ENCODE measurements at regions not wholly inside any gene's neighbourhood (a gene's known extent, or its start where the extent isn't known, plus 50 kb on each side); places are given as distances from the start of the nearest gene placed in this dataset.

GRCh38 chr11:116310226-116310625 is 462.6 kb downstream of the BUD13 start:
- H3K27ac Mint-ChIP-seq: no peak overlapping the region
- no peak for DNase-seq (ENCODE audit: extremely low spot score, unreplicated experiment)
- no peak overlapping the region for H3K4me3 Mint-ChIP-seq
- H3K4me1 Mint-ChIP-seq (ENCODE audit: unreplicated experiment): peaks cover 3% of the 10 kb centered on the region
- peaks cover 28% of the 10 kb centered on the region for H3K27me3 Mint-ChIP-seq
- H3K36me3 Mint-ChIP-seq: no peaks in the 10 kb centered on the region
- no peak for TF ChIP-seq CTCF (conservative IDR thresholded peaks at IDR 0.05)
- peaks cover 5% of the 10 kb centered on the region for H3K9me3 Mint-ChIP-seq

GRCh38 chr11:116309446-116309845 is 463.3 kb downstream of the BUD13 start:
- Mint-ChIP-seq H3K9me3 (peaks cover 5% of the 10 kb centered on the region), H3K27ac (no peak overlapping the region), H3K4me1 (ENCODE audit: unreplicated experiment) (peaks cover 3% of the 10 kb centered on the region), H3K4me3 (no peak overlapping the region), H3K36me3 (no peaks in the 10 kb centered on the region), H3K27me3 (peaks cover 34% of the 10 kb centered on the region)
- no peak for TF ChIP-seq CTCF (conservative IDR thresholded peaks at IDR 0.05)
- DNase-seq (ENCODE audit: extremely low spot score, unreplicated experiment): no peak

- DNase-seq (ENCODE audit: extremely low spot score, unreplicated experiment): no peak
- no peak overlapping the region for H3K4me3 Mint-ChIP-seq
- H3K9me3 Mint-ChIP-seq: peaks cover 5% of the 10 kb centered on the region
- no peak overlapping the region for H3K27ac Mint-ChIP-seq
- no peaks in the 10 kb centered on the region for H3K4me1 Mint-ChIP-seq (ENCODE audit: unreplicated experiment)
- no peaks in the 10 kb centered on the region for H3K36me3 Mint-ChIP-seq
- TF ChIP-seq CTCF (conservative IDR thresholded peaks at IDR 0.05): no peak
- peaks cover 43% of the 10 kb centered on the region for H3K27me3 Mint-ChIP-seq
Measured at GRCh38 chr11:116302756-116303155, 470.0 kb downstream of the BUD13 start.

- no peaks in the 10 kb centered on the region for H3K36me3 Mint-ChIP-seq
- H3K27me3 Mint-ChIP-seq: peaks cover 36% of the 10 kb centered on the region
- no peak for TF ChIP-seq CTCF (conservative IDR thresholded peaks at IDR 0.05)
- no peaks in the 10 kb centered on the region for H3K4me1 Mint-ChIP-seq (ENCODE audit: unreplicated experiment)
- DNase-seq (ENCODE audit: extremely low spot score, unreplicated experiment): no peak
- H3K27ac Mint-ChIP-seq: no peak overlapping the region
- H3K4me3 Mint-ChIP-seq: no peak overlapping the region
- H3K9me3 Mint-ChIP-seq: peaks cover 3% of the 10 kb centered on the region
Measured at GRCh38 chr11:116301141-116301540, 471.6 kb downstream of the BUD13 start.

GRCh38 chr11:116300232-116300631 is 472.6 kb downstream of the BUD13 start:
- no peak for DNase-seq (ENCODE audit: extremely low spot score, unreplicated experiment)
- TF ChIP-seq CTCF (conservative IDR thresholded peaks at IDR 0.05): no peak
- H3K36me3 Mint-ChIP-seq: no peaks in the 10 kb centered on the region
- H3K27ac Mint-ChIP-seq: no peak overlapping the region
- H3K4me3 Mint-ChIP-seq: no peak overlapping the region
- no peaks in the 10 kb centered on the region for H3K9me3 Mint-ChIP-seq
- H3K27me3 Mint-ChIP-seq: peaks cover 28% of the 10 kb centered on the region
- H3K4me1 Mint-ChIP-seq (ENCODE audit: unreplicated experiment): no peaks in the 10 kb centered on the region

- no peaks in the 10 kb centered on the region for H3K4me1 Mint-ChIP-seq (ENCODE audit: unreplicated experiment)
- H3K27me3 Mint-ChIP-seq: peaks cover 2% of the 10 kb centered on the region
- no peak for DNase-seq (ENCODE audit: extremely low spot score, unreplicated experiment)
- no peak overlapping the region for H3K27ac Mint-ChIP-seq
- no peak for TF ChIP-seq CTCF (conservative IDR thresholded peaks at IDR 0.05)
- peaks cover 5% of the 10 kb centered on the region for H3K9me3 Mint-ChIP-seq
- no peak overlapping the region for H3K4me3 Mint-ChIP-seq
- no peaks in the 10 kb centered on the region for H3K36me3 Mint-ChIP-seq
Measured at GRCh38 chr11:116294630-116295029, 478.2 kb downstream of the BUD13 start.

Data from type B pancreatic cell (in vitro differentiated cells).